HEK293 (cell line): ENCODE measurements at regions not wholly inside any gene's neighbourhood (a gene's known extent, or its start where the extent isn't known, plus 50 kb on each side); places are given as distances from the start of the nearest gene placed in this dataset.

Experiments
- CTCF ChIA-PET: fragments of 350-600 bp; formaldehyde crosslinking; extraction: SDS; loops from one replicate; lab custom pipeline; 2021; ENCODE audit warnings: antibody characterized with exemption; lab: Yijun Ruan, JAX
- POLR2A ChIA-PET: fragments of 300-600 bp; formaldehyde crosslinking; extraction: SDS; loops from one replicate; lab custom pipeline; 2020; ENCODE audit warnings: antibody characterized with exemption, inconsistent platforms; lab: Yijun Ruan, JAX
- H3K27ac ChIP-seq: fragments of 200-500 bp; sonication (Bioruptor generic); 2 replicates; pipeline ENCODE4 v1.5.1; 2014; ENCODE audit warnings: low read depth, low read length, control low read depth, inconsistent platforms; ENCODE audit errors: extremely low read depth
- H3K36me3 ChIP-seq, 2 experiments: fragments of 200-500 bp in 1 of 2; sonication (Bioruptor generic) in 1 of 2; 1 replicate in 1 of 2; 2 replicates in 1 of 2; pipeline ENCODE4 v1.5.1; 2014 to 2017; ENCODE audit warnings: inconsistent platforms in 2 of 2, low read length in 2 of 2; ENCODE audit not compliant: control insufficient read depth in 2 of 2, insufficient read depth in 1 of 2
- H3K4me1 ChIP-seq: fragments of 200-500 bp; sonication (Bioruptor generic); 2 replicates; pipeline ENCODE4 v1.5.1; 2014; ENCODE audit warnings: mild to moderate bottlenecking, low read length, inconsistent platforms; ENCODE audit not compliant: control insufficient read depth, insufficient read depth
- H3K4me3 ChIP-seq: 2 replicates; pipeline ENCODE4 v1.5.1; 2011; ENCODE audit warnings: low read depth, mild to moderate bottlenecking, control low read depth, low read length, moderate library complexity
- H3K9me3 ChIP-seq: fragments of 200-500 bp; sonication (Bioruptor generic); 2 replicates; pipeline ENCODE4 v1.5.1; 2014; ENCODE audit warnings: low read depth, low read length, inconsistent platforms; ENCODE audit not compliant: control insufficient read depth, insufficient read depth
- GFI1B ChIP-seq: fragments of 450-650 bp; formaldehyde crosslinking; IDR thresholded peaks from 2 replicates; pipeline ENCODE4 v1.5.1; 2016; ENCODE audit warnings: missing biosample characterization, missing genetic modification characterization
- GLI2 ChIP-seq: fragments of 450-650 bp; formaldehyde crosslinking; IDR thresholded peaks from 2 replicates; pipeline ENCODE4; 2017; ENCODE audit warnings: missing biosample characterization, missing genetic modification characterization, low read depth, borderline replicate concordance
- KLF9 ChIP-seq: fragments of 450-650 bp; formaldehyde crosslinking; IDR thresholded peaks from 2 replicates; pipeline ENCODE4 v1.5.1; 2016; ENCODE audit warnings: missing biosample characterization, missing genetic modification characterization, low read depth
- OSR2 ChIP-seq: fragments of 450-650 bp; formaldehyde crosslinking; IDR thresholded peaks from 2 replicates; pipeline ENCODE4 v1.5.1; 2016; ENCODE audit warnings: missing biosample characterization, missing genetic modification characterization
- REPIN1 ChIP-seq: fragments of 450-650 bp; formaldehyde crosslinking; IDR thresholded peaks from 2 replicates; pipeline ENCODE4 v1.5.1; 2017; ENCODE audit warnings: missing biosample characterization, missing genetic modification characterization, low read depth
- SP3 ChIP-seq: fragments of 450-650 bp; formaldehyde crosslinking; IDR thresholded peaks from 2 replicates; pipeline ENCODE4 v1.5.1; 2016; ENCODE audit warnings: missing biosample characterization, missing genetic modification characterization
- ZNF10 ChIP-seq: fragments of 450-650 bp; formaldehyde crosslinking; IDR thresholded peaks from 2 replicates; pipeline ENCODE4 v1.5.1; 2017; ENCODE audit warnings: missing biosample characterization, missing genetic modification characterization
- ZNF133 ChIP-seq: fragments of 450-650 bp; formaldehyde crosslinking; IDR thresholded peaks from 2 replicates; pipeline ENCODE4 v1.5.1; 2016; ENCODE audit warnings: missing biosample characterization, missing genetic modification characterization
- ZNF140 ChIP-seq: fragments of 450-650 bp; formaldehyde crosslinking; IDR thresholded peaks from 2 replicates; pipeline ENCODE4 v1.5.1; 2016; ENCODE audit warnings: missing biosample characterization, missing genetic modification characterization
- ZNF174 ChIP-seq: fragments of 450-650 bp; formaldehyde crosslinking; IDR thresholded peaks from 2 replicates; pipeline ENCODE4 v1.5.0; 2017; ENCODE audit warnings: missing biosample characterization, mild to moderate bottlenecking, missing genetic modification characterization
- ZNF175 ChIP-seq: fragments of 450-650 bp; formaldehyde crosslinking; IDR thresholded peaks from 2 replicates; pipeline ENCODE4 v1.5.1; 2016; ENCODE audit warnings: missing biosample characterization, missing genetic modification characterization
- ZNF214 ChIP-seq: fragments of 450-650 bp; formaldehyde crosslinking; IDR thresholded peaks from 2 replicates; pipeline ENCODE4 v1.5.1; 2017; ENCODE audit warnings: missing biosample characterization, mild to moderate bottlenecking, missing genetic modification characterization, borderline replicate concordance
- ZNF24 ChIP-seq: fragments of 450-650 bp; formaldehyde crosslinking; IDR thresholded peaks from 2 replicates; pipeline ENCODE4 v1.5.1; 2016; ENCODE audit warnings: missing biosample characterization, missing genetic modification characterization
- ZNF311 ChIP-seq: fragments of 450-650 bp; formaldehyde crosslinking; IDR thresholded peaks from 2 replicates; pipeline ENCODE4 v1.5.1; 2017; ENCODE audit warnings: missing biosample characterization, missing genetic modification characterization, borderline replicate concordance
- ZNF514 ChIP-seq: fragments of 450-650 bp; formaldehyde crosslinking; IDR thresholded peaks from 2 replicates; pipeline ENCODE4 v1.5.1; 2016; ENCODE audit warnings: missing biosample characterization, missing genetic modification characterization
- ZNF530 ChIP-seq: fragments of 450-650 bp; formaldehyde crosslinking; IDR thresholded peaks from 2 replicates; pipeline ENCODE4 v1.5.1; 2016; ENCODE audit warnings: low read depth, missing biosample characterization, missing genetic modification characterization
- ZNF548 ChIP-seq: fragments of 450-650 bp; formaldehyde crosslinking; IDR thresholded peaks from 2 replicates; pipeline ENCODE4 v1.5.1; 2016; ENCODE audit warnings: missing biosample characterization, missing genetic modification characterization
- ZNF549 ChIP-seq: fragments of 450-650 bp; IDR thresholded peaks from 2 replicates; pipeline ENCODE4 v1.5.1; 2018; ENCODE audit warnings: missing biosample characterization, missing genetic modification characterization, mild to moderate bottlenecking, inconsistent platforms, moderate library complexity
- ZNF561 ChIP-seq: fragments of 450-650 bp; IDR thresholded peaks from 2 replicates; pipeline ENCODE4 v1.5.1; 2018; ENCODE audit warnings: missing biosample characterization, missing genetic modification characterization, borderline replicate concordance
- ZNF610 ChIP-seq: fragments of 450-650 bp; formaldehyde crosslinking; IDR thresholded peaks from 2 replicates; pipeline ENCODE4 v1.5.1; 2016; ENCODE audit warnings: missing biosample characterization, missing genetic modification characterization, borderline replicate concordance
- ZSCAN16 ChIP-seq: fragments of 450-650 bp; formaldehyde crosslinking; IDR thresholded peaks from 2 replicates; pipeline ENCODE4 v1.5.1; 2016; ENCODE audit warnings: missing biosample characterization, missing genetic modification characterization
- TF ChIP-seq, protein P1 (sequence below): fragments of 450-650 bp; formaldehyde crosslinking; IDR thresholded peaks from 2 replicates; pipeline ENCODE4 v1.5.1; 2016; ENCODE audit warnings: missing biosample characterization, missing genetic modification characterization
- TF ChIP-seq, protein P2 (sequence below): fragments of 450-650 bp; formaldehyde crosslinking; optimal IDR thresholded peaks from 2 replicates; pipeline ENCODE3; 2016; ENCODE audit warnings: missing biosample characterization, mild to moderate bottlenecking, missing genetic modification characterization
- TF ChIP-seq, protein P3 (sequence below): fragments of 450-650 bp; formaldehyde crosslinking; IDR thresholded peaks from 2 replicates; pipeline ENCODE4 v1.5.1; 2016; ENCODE audit warnings: missing biosample characterization, missing genetic modification characterization, borderline replicate concordance

DNA sequence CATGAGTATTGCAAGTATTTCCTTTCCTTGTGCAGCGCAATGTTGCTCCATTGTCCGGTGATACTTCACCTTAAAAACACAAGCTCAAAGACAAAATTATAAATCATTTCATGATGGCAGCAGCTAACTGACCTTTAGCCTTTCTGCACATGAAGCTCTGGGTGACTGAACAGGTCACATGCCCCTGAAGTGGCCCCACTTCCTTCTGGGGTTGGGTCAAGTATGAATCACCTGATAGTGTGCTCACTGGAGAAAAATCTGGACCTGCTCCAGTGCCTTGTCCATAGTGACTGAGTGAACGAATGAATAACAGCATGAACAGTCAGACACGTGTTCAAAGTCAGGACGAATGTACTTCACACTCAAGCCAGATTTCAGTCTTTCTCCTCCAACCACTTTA is 658.9 kb downstream of the NPHP4 start (continued):
- TF ChIP-seq, protein P1, sequence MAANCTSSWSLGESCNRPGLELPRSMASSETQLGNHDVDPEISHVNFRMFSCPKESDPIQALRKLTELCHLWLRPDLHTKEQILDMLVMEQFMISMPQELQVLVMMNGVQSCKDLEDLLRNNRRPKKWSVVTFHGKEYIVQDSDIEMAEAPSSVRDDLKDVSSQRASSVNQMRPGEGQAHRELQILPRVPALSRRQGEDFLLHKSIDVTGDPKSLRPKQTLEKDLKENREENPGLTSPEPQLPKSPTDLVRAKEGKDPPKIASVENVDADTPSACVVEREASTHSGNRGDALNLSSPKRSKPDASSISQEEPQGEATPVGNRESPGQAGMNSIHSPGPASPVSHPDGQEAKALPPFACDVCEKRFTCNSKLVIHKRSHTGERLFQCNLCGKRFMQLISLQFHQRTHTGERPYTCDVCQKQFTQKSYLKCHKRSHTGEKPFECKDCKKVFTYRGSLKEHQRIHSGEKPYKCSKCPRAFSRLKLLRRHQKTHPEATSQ (tag by site-specific recombination): no peak
- no peak for TF ChIP-seq SP3
- no peak for TF ChIP-seq ZNF175
- no peak for TF ChIP-seq ZSCAN16

DNA sequence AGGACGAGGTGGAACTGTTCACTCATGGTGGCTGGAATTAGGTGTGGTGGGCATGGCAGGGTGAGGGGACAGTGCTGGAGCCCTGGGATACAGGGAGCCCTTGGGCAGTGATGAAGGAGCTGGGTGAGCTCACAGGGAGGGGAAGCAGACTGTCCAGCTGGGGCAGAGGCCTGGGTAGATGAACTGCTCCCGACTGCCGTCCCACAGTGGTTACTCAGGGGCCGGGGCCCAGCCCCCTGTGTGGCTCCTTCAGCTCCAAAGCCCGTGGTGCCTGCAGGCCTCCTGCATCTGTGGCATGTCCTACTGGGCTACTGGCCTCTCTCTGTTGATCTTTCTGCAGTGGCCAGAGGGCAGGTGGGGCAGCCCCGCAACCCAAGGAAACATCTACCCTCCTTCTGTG is 661.1 kb downstream of the NPHP4 start:
- CTCF ChIA-PET: no interaction called here
- Histone ChIP-seq H3K27ac (no peak overlapping the region), H3K4me3 (no peak overlapping the region), H3K36me3 (no peaks in the 10 kb centered on the region), H3K9me3 (no peaks in the 10 kb centered on the region), H3K4me1 (no peaks in the 10 kb centered on the region)
- POLR2A ChIA-PET: no interaction called here
- no peak for TF ChIP-seq ZNF514
- TF ChIP-seq, protein P2, sequence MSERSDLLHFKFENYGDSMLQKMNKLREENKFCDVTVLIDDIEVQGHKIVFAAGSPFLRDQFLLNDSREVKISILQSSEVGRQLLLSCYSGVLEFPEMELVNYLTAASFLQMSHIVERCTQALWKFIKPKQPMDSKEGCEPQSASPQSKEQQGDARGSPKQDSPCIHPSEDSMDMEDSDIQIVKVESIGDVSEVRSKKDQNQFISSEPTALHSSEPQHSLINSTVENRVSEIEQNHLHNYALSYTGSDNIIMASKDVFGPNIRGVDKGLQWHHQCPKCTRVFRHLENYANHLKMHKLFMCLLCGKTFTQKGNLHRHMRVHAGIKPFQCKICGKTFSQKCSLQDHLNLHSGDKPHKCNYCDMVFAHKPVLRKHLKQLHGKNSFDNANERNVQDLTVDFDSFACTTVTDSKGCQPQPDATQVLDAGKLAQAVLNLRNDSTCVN (tag by site-specific recombination): no peak
- TF ChIP-seq ZNF610: no peak

DNA sequence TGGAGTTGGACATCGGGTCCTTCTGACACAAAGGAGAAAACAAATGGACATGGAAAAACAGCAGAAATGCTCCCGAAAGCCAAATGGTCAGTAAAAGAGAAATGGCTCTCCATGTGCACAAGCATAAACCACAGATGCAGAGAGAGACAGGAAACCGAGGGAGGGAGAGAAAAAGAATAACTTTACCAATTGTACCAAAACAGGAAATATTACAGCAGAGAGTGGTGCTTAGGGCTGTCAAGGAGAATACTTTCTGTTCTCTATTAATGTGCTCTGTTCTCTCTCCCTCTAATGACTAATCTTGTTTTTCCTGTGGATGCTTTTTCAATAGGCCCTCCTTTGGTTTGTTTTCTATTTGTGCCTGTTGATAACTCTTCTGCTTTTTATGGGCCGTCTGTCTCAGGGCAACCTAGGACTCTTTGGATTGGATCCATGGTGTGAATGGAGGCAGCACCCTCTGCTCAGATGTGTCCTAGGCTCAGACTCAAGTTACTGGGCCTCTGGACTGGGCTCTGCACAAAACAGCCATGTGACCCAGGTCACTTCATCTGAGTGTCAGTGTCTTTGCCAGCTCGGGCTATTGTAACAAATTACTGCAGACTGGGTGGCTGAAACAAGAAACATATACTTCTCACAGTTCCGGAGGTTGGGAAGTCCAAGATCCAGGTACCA is 663.0 kb downstream of the NPHP4 start:
- ChIA-PET POLR2A (no interaction called here), CTCF (no interaction called here)
- TF ChIP-seq ZNF561 (tag by site-specific recombination): no peak
- TF ChIP-seq ZNF140 (tag by site-specific recombination): no peak
- no peak for TF ChIP-seq ZNF174 (tag by site-specific recombination)
- TF ChIP-seq REPIN1 (tag by site-specific recombination): no peak
- no peak for TF ChIP-seq ZSCAN16
- TF ChIP-seq ZNF311 (tag by site-specific recombination): no peak
- TF ChIP-seq GFI1B: no peak
- TF ChIP-seq KLF9 (tag by site-specific recombination): no peak
- TF ChIP-seq, protein P3, sequence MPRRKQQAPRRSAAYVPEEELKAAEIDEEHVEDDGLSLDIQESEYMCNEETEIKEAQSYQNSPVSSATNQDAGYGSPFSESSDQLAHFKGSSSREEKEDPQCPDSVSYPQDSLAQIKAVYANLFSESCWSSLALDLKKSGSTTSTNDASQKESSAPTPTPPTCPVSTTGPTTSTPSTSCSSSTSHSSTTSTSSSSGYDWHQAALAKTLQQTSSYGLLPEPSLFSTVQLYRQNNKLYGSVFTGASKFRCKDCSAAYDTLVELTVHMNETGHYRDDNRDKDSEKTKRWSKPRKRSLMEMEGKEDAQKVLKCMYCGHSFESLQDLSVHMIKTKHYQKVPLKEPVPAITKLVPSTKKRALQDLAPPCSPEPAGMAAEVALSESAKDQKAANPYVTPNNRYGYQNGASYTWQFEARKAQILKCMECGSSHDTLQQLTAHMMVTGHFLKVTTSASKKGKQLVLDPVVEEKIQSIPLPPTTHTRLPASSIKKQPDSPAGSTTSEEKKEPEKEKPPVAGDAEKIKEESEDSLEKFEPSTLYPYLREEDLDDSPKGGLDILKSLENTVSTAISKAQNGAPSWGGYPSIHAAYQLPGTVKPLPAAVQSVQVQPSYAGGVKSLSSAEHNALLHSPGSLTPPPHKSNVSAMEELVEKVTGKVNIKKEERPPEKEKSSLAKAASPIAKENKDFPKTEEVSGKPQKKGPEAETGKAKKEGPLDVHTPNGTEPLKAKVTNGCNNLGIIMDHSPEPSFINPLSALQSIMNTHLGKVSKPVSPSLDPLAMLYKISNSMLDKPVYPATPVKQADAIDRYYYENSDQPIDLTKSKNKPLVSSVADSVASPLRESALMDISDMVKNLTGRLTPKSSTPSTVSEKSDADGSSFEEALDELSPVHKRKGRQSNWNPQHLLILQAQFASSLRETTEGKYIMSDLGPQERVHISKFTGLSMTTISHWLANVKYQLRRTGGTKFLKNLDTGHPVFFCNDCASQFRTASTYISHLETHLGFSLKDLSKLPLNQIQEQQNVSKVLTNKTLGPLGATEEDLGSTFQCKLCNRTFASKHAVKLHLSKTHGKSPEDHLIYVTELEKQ: no peak
- no peak for TF ChIP-seq ZNF214 (tag by site-specific recombination)
- TF ChIP-seq OSR2: no peak
- TF ChIP-seq ZNF10: no peak
- no peak for TF ChIP-seq ZNF24
- no peak for TF ChIP-seq GLI2 (tag by site-specific recombination)
- no peak for TF ChIP-seq ZNF133 (tag by site-specific recombination)
- TF ChIP-seq ZNF530: no peak
- TF ChIP-seq ZNF548 (tag by site-specific recombination): no peak
- TF ChIP-seq ZNF549 (tag by site-specific recombination): no peak
- no peaks in the 10 kb centered on the region for H3K9me3 ChIP-seq
- no peaks in the 10 kb centered on the region for H3K36me3 ChIP-seq
- H3K4me1 ChIP-seq: no peaks in the 10 kb centered on the region
- H3K4me3 ChIP-seq: no peak overlapping the region
- no peak overlapping the region for H3K27ac ChIP-seq
